Vagina (tissue), 2 donors: ENCODE measurements at regions not wholly inside any gene's neighbourhood (a gene's known extent, or its start where the extent isn't known, plus 50 kb on each side); places are given as distances from the start of the nearest gene placed in this dataset.

Experiments
- POLR2A ChIP-seq, 2 donors: fragments of 450-650 bp; IDR thresholded peaks; one replicate each; pipeline ENCODE4 v1.6.1; 2017; ENCODE audit warnings: antibody characterized with exemption in 2 of 2, mild to moderate bottlenecking in 2 of 2, moderate library complexity in 2 of 2
- TF ChIP-seq, protein P1 (sequence below), 3 experiments: fragments of 450-650 bp in 2 of 3; fragments of 200-600 bp in 1 of 3; sonication (generic) in 1 of 3; IDR thresholded peaks; one replicate each; pipeline ENCODE4 v1.5.1; 2017 to 2019; ENCODE audit warnings: antibody characterized with exemption in 3 of 3, mild to moderate bottlenecking in 2 of 3, moderate library complexity in 2 of 3

DNA sequence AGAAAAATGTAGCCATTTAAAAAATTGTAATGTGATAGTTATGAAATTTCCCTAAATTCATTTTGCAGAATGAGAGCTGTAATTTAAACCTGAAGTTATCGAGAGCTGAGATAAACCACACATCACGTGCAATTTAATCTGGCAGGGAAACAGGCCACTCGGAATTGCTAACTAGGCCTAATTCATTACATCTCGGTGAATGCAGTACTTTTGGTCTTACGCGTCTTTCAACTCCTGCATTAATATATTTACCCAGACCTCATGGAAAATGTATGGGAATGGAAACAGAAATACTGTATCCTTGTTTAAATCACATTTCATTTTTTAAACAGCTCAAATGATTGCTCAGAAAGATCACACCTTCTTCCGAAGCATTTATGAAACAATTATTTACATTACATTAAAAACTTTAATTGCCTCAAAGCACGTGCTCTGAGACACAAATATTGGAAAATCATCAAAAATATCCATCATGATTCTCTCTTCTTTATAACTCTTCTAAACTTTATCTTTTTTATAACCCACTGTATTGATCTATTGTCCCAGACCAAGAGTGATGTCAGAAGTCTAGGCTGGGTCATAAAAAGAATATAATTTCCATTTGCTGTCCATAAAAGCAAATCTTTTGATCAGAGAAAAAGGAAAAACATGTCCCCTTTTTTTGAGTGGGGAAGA is 111.7 kb upstream of the MYL2 start:
- TF ChIP-seq, protein P1, sequence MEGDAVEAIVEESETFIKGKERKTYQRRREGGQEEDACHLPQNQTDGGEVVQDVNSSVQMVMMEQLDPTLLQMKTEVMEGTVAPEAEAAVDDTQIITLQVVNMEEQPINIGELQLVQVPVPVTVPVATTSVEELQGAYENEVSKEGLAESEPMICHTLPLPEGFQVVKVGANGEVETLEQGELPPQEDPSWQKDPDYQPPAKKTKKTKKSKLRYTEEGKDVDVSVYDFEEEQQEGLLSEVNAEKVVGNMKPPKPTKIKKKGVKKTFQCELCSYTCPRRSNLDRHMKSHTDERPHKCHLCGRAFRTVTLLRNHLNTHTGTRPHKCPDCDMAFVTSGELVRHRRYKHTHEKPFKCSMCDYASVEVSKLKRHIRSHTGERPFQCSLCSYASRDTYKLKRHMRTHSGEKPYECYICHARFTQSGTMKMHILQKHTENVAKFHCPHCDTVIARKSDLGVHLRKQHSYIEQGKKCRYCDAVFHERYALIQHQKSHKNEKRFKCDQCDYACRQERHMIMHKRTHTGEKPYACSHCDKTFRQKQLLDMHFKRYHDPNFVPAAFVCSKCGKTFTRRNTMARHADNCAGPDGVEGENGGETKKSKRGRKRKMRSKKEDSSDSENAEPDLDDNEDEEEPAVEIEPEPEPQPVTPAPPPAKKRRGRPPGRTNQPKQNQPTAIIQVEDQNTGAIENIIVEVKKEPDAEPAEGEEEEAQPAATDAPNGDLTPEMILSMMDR (IDR thresholded peaks at IDR 0.05) = no peak
- TF ChIP-seq POLR2A (IDR thresholded peaks at IDR 0.05) = no peak
